ENCODE measurements at regions not wholly inside any gene's neighbourhood (a gene's known extent, or its start where the extent isn't known, plus 50 kb on each side); places are given as distances from the start of the nearest gene placed in this dataset.

- TF ChIP-seq, protein P1, sequence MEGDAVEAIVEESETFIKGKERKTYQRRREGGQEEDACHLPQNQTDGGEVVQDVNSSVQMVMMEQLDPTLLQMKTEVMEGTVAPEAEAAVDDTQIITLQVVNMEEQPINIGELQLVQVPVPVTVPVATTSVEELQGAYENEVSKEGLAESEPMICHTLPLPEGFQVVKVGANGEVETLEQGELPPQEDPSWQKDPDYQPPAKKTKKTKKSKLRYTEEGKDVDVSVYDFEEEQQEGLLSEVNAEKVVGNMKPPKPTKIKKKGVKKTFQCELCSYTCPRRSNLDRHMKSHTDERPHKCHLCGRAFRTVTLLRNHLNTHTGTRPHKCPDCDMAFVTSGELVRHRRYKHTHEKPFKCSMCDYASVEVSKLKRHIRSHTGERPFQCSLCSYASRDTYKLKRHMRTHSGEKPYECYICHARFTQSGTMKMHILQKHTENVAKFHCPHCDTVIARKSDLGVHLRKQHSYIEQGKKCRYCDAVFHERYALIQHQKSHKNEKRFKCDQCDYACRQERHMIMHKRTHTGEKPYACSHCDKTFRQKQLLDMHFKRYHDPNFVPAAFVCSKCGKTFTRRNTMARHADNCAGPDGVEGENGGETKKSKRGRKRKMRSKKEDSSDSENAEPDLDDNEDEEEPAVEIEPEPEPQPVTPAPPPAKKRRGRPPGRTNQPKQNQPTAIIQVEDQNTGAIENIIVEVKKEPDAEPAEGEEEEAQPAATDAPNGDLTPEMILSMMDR (IDR thresholded peaks at IDR 0.05): no peak
- TF ChIP-seq POLR2AphosphoS5 (IDR thresholded peaks at IDR 0.05) (peak in 2 of 4 donors; percentile 26 to 51), EP300 (IDR thresholded peaks at IDR 0.05) (no peak)
Measured at GRCh38 chr6:133764008-133764753, 124.7 kb upstream of the TCF21 start.

Measured in sigmoid colon (tissue), 4 donors.